Activated naive CD8-positive, alpha-beta T cell treated with anti-CD3 and anti-CD28 coated beads, Interleukin-2, amount 50 U/mL, for 24 hours (primary cell): ENCODE measurements at regions not wholly inside any gene's neighbourhood (a gene's known extent, or its start where the extent isn't known, plus 50 kb on each side); places are given as distances from the start of the nearest gene placed in this dataset.
"Not testable (repeated sequence)": the region's sequence is repeated elsewhere in the genome, so short reads cannot be mapped to it uniquely, and the experiment has no call there.

Experiments used
- ATAC-seq: fragments of 150-1000 bp; cut with Tn5 transposase; one replicate; pipeline ENCODE4 v1.10.0; 2021
- DNase-seq: peaks from one replicate; pipeline ENCODE4 v3.0.0; 2021
- H3K27ac Mint-ChIP-seq: one replicate; pipeline ENCODE4 v1.8.0; 2021; ENCODE audit warnings: mild to moderate bottlenecking, mixed read lengths
- H3K27me3 Mint-ChIP-seq: one replicate; pipeline ENCODE4 v1.8.0; 2021; ENCODE audit warnings: mixed read lengths
- H3K36me3 Mint-ChIP-seq: one replicate; pipeline ENCODE4 v1.8.0; 2021; ENCODE audit warnings: low read depth, mixed read lengths
- H3K4me1 Mint-ChIP-seq: one replicate; pipeline ENCODE4 v1.8.0; 2021; ENCODE audit warnings: mixed read lengths
- H3K4me3 Mint-ChIP-seq: one replicate; pipeline ENCODE4 v1.8.0; 2021; ENCODE audit warnings: mild to moderate bottlenecking, moderate library complexity, mixed read lengths
- H3K9me3 Mint-ChIP-seq: one replicate; pipeline ENCODE4 v1.8.0; 2021; ENCODE audit warnings: mixed read lengths

- Mint-ChIP-seq H3K4me1 (peaks cover 7% of the 10 kb centered on the region), H3K9me3 (no peaks in the 10 kb centered on the region), H3K27ac (no peak overlapping the region), H3K27me3 (no peaks in the 10 kb centered on the region), H3K4me3 (no peak overlapping the region), H3K36me3 (no peaks in the 10 kb centered on the region)
- no peak for ATAC-seq
- DNase-seq, result no peak
Observed at GRCh38 chr9:75197561-75197960, 109.2 kb downstream of the OSTF1 start.

DNA sequence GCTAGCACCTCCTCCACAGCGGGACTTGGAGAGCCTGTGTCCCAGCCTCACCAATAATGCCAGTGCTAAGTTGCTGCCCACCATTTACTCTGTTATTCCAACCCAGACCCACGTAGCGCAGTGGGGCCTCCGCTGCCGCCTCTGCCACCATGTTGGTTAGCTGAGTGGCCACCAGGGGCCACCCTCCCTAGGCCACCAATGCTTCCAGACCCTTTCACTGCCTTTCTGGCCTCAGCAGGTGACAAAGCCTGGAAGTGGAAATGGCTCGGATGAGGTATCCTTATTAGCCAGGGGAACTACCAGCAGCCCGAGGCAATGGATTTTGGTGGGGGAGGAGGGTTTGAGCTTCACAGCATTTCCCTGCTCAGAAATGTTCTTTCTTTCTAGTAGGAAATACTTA, 110.1 kb downstream of the OSTF1 start:
- H3K4me3 Mint-ChIP-seq, result no peak overlapping the region
- peaks cover 7% of the 10 kb centered on the region for H3K4me1 Mint-ChIP-seq
- H3K36me3 Mint-ChIP-seq, result no peaks in the 10 kb centered on the region
- H3K27me3 Mint-ChIP-seq, result no peaks in the 10 kb centered on the region
- ATAC-seq, result no peak
- no peaks in the 10 kb centered on the region for H3K9me3 Mint-ChIP-seq
- no peak for DNase-seq
- H3K27ac Mint-ChIP-seq, result no peak overlapping the region

DNA sequence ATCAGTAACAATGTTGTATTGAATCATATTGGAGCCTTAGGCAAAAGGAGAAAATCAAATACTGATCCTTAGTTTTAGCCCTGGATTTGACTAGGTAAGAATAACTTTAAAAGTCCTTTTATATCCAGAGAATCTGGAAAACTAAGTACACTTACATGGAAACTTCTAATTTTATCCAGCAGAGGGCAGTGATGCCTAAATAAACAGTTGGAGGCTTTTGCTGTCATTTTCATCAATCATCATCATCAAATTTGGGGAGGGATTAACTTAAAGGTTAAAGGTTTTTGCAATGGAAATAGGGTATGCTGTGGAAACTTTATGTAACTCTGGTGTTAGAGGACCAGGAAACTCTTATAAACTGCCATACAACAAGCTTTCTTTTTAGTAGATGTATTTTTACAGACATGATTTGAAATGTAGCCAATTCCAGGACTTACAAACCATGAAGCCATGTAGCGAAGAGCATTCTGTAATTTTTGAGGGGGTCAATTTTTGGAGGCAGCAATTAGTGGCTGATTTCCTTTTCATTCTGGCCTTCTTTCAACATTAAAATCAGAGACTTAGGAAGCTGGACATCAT, 112.7 kb downstream of the OSTF1 start:
- no peaks in the 10 kb centered on the region for H3K9me3 Mint-ChIP-seq
- no peak overlapping the region for H3K4me3 Mint-ChIP-seq
- no peaks in the 10 kb centered on the region for H3K36me3 Mint-ChIP-seq
- no peaks in the 10 kb centered on the region for H3K27me3 Mint-ChIP-seq
- H3K27ac Mint-ChIP-seq, result peak overlapping the region; percentile 66
- DNase-seq (no peak), ATAC-seq (peak; percentile 75)
- H3K4me1 Mint-ChIP-seq, result peaks cover 7% of the 10 kb centered on the region

DNA sequence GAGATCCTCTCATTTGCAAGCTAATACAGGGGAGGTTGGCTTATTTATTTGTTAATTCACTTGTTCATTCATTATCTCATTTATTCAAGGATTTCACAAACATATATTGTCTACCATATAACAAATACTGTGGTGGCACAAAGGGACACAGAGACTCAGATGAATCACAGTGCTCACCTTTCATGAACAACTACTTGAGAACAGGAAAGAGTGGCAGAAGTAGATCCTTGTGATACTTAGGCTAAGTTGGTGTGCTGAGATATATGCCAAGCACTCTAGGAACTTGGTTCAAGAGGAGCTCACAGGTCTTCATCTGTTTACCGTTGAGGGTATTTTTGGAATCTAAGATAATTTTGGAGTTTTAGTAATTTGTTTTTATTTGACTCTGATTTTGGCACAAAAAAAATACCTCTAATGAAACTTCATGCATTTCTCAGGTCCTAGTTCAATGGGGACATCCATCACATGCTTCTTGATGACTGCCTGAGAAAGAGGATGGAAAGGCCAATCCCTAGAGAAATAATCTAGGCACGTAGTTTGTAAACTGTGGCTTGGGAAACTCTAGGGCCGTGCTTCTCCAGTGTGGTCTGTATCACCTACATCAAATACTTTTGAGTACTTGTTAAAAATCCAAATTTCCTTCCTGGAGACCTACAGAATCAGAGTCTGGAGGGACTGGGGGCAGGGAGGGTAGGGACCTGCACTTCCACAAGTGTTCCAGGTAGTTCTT, 113.3 kb downstream of the OSTF1 start:
- H3K27me3 Mint-ChIP-seq, result no peaks in the 10 kb centered on the region
- no peaks in the 10 kb centered on the region for H3K9me3 Mint-ChIP-seq
- H3K4me1 Mint-ChIP-seq, result peaks cover 7% of the 10 kb centered on the region
- H3K36me3 Mint-ChIP-seq, result no peaks in the 10 kb centered on the region
- no peak overlapping the region for H3K4me3 Mint-ChIP-seq
- H3K27ac Mint-ChIP-seq, result peak overlapping the region; percentile 66
- DNase-seq (no peak), ATAC-seq (no peak)

- H3K9me3 Mint-ChIP-seq, H3K4me3 Mint-ChIP-seq, H3K27ac Mint-ChIP-seq, ATAC-seq, DNase-seq, H3K4me1 Mint-ChIP-seq, H3K27me3 Mint-ChIP-seq, H3K36me3 Mint-ChIP-seq: not testable (repeated sequence)
Observed at GRCh38 chr9:75207997-75208396, 119.7 kb downstream of the OSTF1 start.

DNA sequence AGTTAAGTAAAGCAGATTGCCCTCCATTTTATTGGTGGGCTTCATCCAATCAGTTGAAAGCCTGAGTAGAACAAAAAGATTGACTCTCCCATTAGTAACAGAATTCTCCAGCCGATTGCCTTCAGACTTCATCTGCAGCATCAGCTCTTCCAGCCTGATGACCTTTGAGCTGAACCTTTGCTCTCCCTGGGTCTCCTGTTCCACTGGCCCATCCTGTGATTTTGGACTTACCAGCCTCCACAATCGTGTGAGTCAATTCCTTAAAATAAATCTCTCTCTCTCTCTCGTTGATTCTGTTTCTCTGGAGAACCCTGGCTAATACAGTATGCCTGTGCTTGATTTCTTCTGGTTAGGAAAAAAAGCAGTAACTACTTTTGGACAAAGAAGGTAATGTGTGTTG, 121.9 kb downstream of the OSTF1 start:
- Mint-ChIP-seq H3K36me3 (peaks cover 2% of the 10 kb centered on the region), H3K27me3 (no peaks in the 10 kb centered on the region), H3K4me3 (no peak overlapping the region), H3K9me3 (no peaks in the 10 kb centered on the region), H3K27ac (no peak overlapping the region), H3K4me1 (no peaks in the 10 kb centered on the region)
- ATAC-seq (no peak), DNase-seq (no peak)

DNA sequence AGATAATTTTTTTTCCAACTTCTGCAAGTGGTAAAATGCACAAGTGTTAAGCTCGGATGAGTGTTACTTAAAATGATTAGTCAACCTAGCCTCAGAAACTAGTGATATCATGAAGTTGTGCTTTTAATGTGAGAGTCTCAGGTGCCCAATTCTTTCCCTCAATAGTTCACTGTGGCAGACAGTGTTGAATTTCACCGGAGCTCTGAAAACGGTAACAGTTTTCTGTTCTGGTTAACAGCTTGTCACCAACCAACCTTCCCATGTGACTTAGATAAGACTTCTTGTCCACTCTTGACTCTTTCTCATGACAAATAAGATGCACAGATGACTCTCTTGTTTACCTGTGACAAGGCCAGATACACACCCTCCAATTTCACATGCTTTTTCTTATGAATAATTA, 125.5 kb downstream of the OSTF1 start:
- Mint-ChIP-seq H3K36me3 (peaks cover 2% of the 10 kb centered on the region), H3K4me1 (no peaks in the 10 kb centered on the region), H3K9me3 (no peaks in the 10 kb centered on the region), H3K27me3 (no peaks in the 10 kb centered on the region), H3K27ac (no peak overlapping the region), H3K4me3 (no peak overlapping the region)
- ATAC-seq (no peak), DNase-seq (no peak)

GRCh38 chr9:75226403-75227139, 138.3 kb downstream of the OSTF1 start:
- Mint-ChIP-seq H3K9me3 (peaks cover 32% of the 10 kb centered on the region), H3K4me3 (no peak overlapping the region), H3K27me3 (no peaks in the 10 kb centered on the region), H3K36me3 (peaks cover 14% of the 10 kb centered on the region), H3K27ac (no peak overlapping the region), H3K4me1 (no peaks in the 10 kb centered on the region)
- no peak for DNase-seq
- no peak for ATAC-seq

GRCh38 chr9:75228893-75229292, 140.6 kb downstream of the OSTF1 start:
- Mint-ChIP-seq H3K4me3 (no peak overlapping the region), H3K27ac (no peak overlapping the region)

DNA sequence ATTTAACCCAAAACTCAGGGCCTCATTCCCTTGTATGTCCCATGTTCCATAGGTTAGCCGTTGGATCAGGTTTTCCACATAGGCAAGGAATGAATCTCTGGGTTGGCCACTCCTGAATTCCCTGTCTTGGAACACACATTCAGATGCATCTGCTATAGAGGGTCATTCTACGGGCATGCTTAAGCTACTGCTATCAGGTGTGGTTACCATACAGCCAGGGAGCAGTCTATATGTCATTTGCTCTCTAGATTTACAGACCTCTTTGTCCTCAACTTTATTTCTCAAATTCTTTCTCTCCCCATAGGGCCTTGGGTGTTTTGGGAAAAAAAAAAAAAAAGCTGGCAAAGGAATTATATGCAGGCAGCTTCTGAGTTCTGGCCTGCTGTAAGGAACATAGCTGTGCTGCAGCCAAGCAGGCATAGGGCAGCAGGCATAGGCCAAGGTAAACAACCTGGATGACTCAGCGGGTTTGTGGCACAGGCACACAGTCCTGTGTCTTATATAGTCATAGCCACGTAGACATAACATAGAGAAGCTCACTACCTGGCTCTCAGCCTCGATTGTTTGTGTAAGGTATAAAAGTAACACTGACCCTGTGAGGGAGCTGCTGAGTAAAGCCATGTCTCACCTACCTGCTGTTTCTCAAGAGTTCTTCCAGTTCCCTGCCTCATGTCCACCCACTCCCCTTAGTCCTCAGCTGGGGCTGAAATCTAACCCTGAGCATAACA, 141.5 kb downstream of the OSTF1 start:
- Mint-ChIP-seq H3K9me3 (peaks cover 24% of the 10 kb centered on the region), H3K4me1 (no peaks in the 10 kb centered on the region), H3K36me3 (peaks cover 9% of the 10 kb centered on the region), H3K4me3 (no peak overlapping the region), H3K27ac (no peak overlapping the region), H3K27me3 (no peaks in the 10 kb centered on the region)
- DNase-seq (no peak), ATAC-seq (no peak)

More at GRCh38 chr9:75228893-75229292, 140.6 kb downstream of the OSTF1 start:
- peaks cover 9% of the 10 kb centered on the region for H3K36me3 Mint-ChIP-seq
- H3K27me3 Mint-ChIP-seq, result no peaks in the 10 kb centered on the region
- no peak for DNase-seq
- H3K9me3 Mint-ChIP-seq, result peaks cover 28% of the 10 kb centered on the region
- no peak for ATAC-seq
- no peaks in the 10 kb centered on the region for H3K4me1 Mint-ChIP-seq

GRCh38 chr9:75230469-75230868, 142.2 kb downstream of the OSTF1 start:
- H3K36me3 Mint-ChIP-seq, result peaks cover 9% of the 10 kb centered on the region
- H3K27ac Mint-ChIP-seq, result no peak overlapping the region
- H3K4me3 Mint-ChIP-seq, result no peak overlapping the region
- no peaks in the 10 kb centered on the region for H3K4me1 Mint-ChIP-seq
- ATAC-seq (no peak), DNase-seq (no peak)
- H3K9me3 Mint-ChIP-seq, result peaks cover 23% of the 10 kb centered on the region
- no peaks in the 10 kb centered on the region for H3K27me3 Mint-ChIP-seq

GRCh38 chr9:75231167-75231566, 142.9 kb downstream of the OSTF1 start:
- no peak for DNase-seq
- H3K27ac Mint-ChIP-seq, result no peak overlapping the region
- ATAC-seq, result no peak
- H3K9me3 Mint-ChIP-seq, result peaks cover 23% of the 10 kb centered on the region
- no peak overlapping the region for H3K4me3 Mint-ChIP-seq
- no peaks in the 10 kb centered on the region for H3K4me1 Mint-ChIP-seq
- H3K36me3 Mint-ChIP-seq, result peaks cover 5% of the 10 kb centered on the region
- no peaks in the 10 kb centered on the region for H3K27me3 Mint-ChIP-seq

DNA sequence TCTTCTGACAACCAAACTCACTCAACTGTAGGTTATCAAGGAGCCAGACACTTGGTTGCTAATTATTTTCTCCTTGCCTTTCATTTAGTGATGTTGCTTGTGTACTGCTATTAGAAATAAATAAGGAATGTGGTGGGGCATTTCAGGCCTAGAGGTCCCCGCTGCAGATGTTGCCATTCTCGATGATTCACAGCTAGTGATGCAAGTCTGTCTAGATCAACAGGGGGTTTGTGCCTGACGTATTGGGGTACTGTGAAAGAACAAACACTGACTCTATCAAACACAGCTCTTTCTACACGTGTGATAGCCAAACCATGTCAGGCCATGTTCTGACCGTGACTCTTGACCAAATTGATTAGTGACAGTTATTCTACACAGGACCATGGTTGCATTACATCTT, 144.7 kb downstream of the OSTF1 start:
- ATAC-seq (no peak), DNase-seq (no peak)
- H3K27ac Mint-ChIP-seq, result no peak overlapping the region
- no peaks in the 10 kb centered on the region for H3K27me3 Mint-ChIP-seq
- H3K4me1 Mint-ChIP-seq, result no peaks in the 10 kb centered on the region
- peaks cover 14% of the 10 kb centered on the region for H3K9me3 Mint-ChIP-seq
- no peak overlapping the region for H3K4me3 Mint-ChIP-seq
- no peaks in the 10 kb centered on the region for H3K36me3 Mint-ChIP-seq

DNA sequence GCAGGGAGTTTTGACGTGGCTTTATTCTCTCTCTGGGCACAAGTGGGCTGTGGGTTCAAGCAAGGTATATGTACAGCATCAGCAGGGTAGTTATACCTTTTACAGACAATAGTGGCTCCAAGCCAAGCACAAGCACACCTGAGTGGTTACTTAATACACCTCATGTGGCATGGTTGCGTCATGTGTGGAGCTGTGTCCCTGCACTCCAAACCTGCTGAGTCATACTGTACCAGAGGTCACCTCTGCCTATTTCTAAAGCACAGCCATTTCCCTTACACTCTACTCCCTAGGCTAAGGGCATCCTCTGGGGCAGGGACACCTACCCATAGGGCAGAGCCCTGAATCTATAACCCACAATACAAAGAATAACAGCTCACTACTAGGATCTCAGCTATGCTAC, 147.3 kb downstream of the OSTF1 start:
- no peak overlapping the region for H3K4me3 Mint-ChIP-seq

More for the DNA sequence above, 147.3 kb downstream of the OSTF1 start:
- Mint-ChIP-seq H3K27me3 (no peaks in the 10 kb centered on the region), H3K4me1 (no peaks in the 10 kb centered on the region), H3K27ac (no peak overlapping the region), H3K36me3 (no peaks in the 10 kb centered on the region), H3K9me3 (peaks cover 14% of the 10 kb centered on the region)
- ATAC-seq (no peak), DNase-seq (no peak)
